ENCODE measurements at regions not wholly inside any gene's neighbourhood (a gene's known extent, or its start where the extent isn't known, plus 50 kb on each side); places are given as distances from the start of the nearest gene placed in this dataset.

DNA sequence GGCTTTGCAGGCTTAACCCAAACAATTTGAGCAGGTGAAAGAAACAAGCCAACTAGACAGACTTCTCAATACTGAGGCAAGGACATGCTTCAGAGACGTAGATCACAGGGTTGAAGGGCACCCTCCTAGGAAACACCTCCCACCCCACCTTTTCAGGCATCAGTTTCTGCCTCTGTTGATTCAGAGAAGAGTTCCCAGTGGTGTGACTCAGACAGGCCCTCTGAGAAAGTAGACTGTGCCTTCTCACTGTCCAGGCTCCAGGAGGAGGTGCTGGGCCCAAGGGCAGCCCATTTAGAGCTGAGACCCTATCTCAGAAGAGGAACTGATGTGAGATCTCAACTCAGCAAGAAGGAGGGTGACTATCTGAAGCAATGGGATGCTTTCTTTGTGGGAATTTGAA is 108.1 kb downstream of the FAM50B start:
- Histone ChIP-seq H3K27me3 (replicated peaks in 1 of 7) (peaks cover 0 to 5% (median 0%) of the 10 kb centered on the region in 7 donors), H3K4me1 (no peaks in the 10 kb centered on the region), H3K9me3 (peaks cover 0 to 17% (median 13%) of the 10 kb centered on the region in 8 donors), H3K4me3 (no peak overlapping the region), H3K27ac (no peak overlapping the region), H3K36me3 (no peaks in the 10 kb centered on the region)
- intact Hi-C loops (cut with DNase I; ENCODE audit: low total_unique reads): no loop called here
- 0 to 100% (median 89%) methylated on average over 1 of the region's 1 CpG for WGBS, 5 donors
- TF ChIP-seq CTCF (IDR thresholded peaks at IDR 0.05 in 8 of 11, conservative IDR thresholded peaks at IDR 0.05 in 3 of 11) (no peak), POLR2A (IDR thresholded peaks at IDR 0.05) (no peak), POLR2AphosphoS5 (IDR thresholded peaks at IDR 0.05) (no peak)
- no peak for DNase-seq

DNA sequence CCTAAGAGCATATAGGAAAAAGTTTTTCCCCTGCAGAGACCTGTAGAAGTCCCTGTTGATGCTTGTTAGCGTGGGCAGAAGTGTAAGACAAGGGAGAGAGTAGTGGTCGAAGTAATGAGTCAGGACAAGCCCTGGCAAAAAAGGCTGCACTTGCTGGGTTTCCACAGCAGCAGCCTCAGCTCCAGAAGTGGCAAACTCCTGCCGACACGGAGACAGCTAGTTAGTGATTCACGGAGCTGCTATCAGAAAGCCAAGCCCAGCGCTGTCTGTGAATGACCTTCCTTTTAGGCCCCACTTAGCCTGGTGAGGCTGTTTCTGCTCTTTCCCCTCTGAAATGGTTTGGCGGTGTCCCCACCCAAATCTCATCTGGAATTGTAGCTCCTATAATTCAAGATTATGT is 109.1 kb downstream of the FAM50B start:
- H3K9me3 ChIP-seq: peaks cover 0 to 17% (median 13%) of the 10 kb centered on the region in 8 donors
- TF ChIP-seq POLR2AphosphoS5 (IDR thresholded peaks at IDR 0.05) (no peak), POLR2A (IDR thresholded peaks at IDR 0.05) (no peak), CTCF (IDR thresholded peaks at IDR 0.05 in 8 of 11, conservative IDR thresholded peaks at IDR 0.05 in 3 of 11) (no peak)
- H3K36me3 ChIP-seq: no peaks in the 10 kb centered on the region
- no peak overlapping the region for H3K4me3 ChIP-seq
- WGBS, 5 donors: 87 to 94% (median 91%) methylated on average over 7 of the region's 7 CpGs
- no peak overlapping the region for H3K27ac ChIP-seq
- intact Hi-C loops (cut with DNase I; ENCODE audit: low total_unique reads): no loop called here
- no peaks in the 10 kb centered on the region for H3K4me1 ChIP-seq
- peaks cover 0 to 5% (median 0%) of the 10 kb centered on the region in 7 donors for H3K27me3 ChIP-seq (replicated peaks in 1 of 7)
- no peak for DNase-seq

DNA sequence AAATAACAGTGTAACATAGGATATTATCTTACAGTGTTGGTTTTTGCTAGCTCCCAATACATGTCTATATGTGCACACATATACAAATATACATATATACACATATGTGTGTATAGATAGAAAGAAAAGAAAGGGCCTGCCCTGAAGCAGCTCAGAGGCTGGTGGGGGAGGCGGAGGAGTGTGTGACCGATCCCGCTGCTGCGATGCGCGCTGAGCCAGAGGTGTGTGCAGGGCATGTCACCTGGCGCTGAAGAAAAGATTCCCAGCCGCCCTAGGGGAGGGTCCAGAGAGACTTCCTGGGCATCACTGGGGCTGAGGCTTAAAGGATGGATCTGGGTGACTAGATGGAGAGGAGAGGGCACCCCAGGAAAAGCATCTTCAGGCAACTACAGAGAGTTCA is 110.2 kb downstream of the FAM50B start:
- Histone ChIP-seq H3K27me3 (replicated peaks in 1 of 7) (peaks cover 0 to 5% (median 0%) of the 10 kb centered on the region in 7 donors), H3K4me3 (no peak overlapping the region), H3K4me1 (no peaks in the 10 kb centered on the region), H3K9me3 (peaks cover 0 to 17% (median 13%) of the 10 kb centered on the region in 8 donors), H3K36me3 (no peaks in the 10 kb centered on the region), H3K27ac (no peak overlapping the region)
- 89 to 97% (median 93%) methylated on average over 8 of the region's 8 CpGs for WGBS, 5 donors
- intact Hi-C loops (cut with DNase I; ENCODE audit: low total_unique reads): no loop called here
- no peak for DNase-seq
- TF ChIP-seq CTCF (IDR thresholded peaks at IDR 0.05 in 8 of 11, conservative IDR thresholded peaks at IDR 0.05 in 3 of 11) (no peak), POLR2AphosphoS5 (IDR thresholded peaks at IDR 0.05) (no peak), POLR2A (IDR thresholded peaks at IDR 0.05) (no peak)

DNA sequence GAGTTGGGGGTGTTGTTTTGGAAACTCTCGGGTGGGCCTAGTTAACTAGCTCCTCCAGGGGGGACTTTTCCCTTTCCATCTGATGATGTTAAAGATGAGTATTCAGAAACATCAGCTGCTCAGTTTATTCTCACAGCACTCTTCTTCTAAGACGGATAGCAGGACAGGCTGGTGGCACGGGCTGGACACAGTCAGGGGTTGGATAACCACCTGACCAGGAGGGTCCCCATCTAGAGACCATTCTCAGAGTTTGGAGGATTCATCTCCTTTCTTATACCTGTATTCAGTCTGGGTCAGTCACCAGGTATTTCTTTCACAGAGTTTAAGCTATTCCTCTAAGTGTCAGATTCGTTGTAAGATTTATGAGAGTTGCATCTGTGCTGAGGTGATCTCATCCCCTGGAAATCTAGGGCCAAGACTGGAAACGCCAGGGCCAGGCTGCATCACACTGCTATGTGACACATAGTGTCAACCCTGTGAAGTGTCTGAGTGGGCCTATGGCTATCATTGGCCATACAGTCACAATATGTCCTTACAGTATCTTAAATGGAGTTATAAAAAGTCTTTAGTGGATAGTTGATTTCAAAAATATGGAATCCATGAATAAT is 111.7 kb downstream of the FAM50B start:
- peaks cover 0 to 17% (median 13%) of the 10 kb centered on the region in 8 donors for H3K9me3 ChIP-seq
- intact Hi-C loops (cut with DNase I; ENCODE audit: low total_unique reads): no loop called here
- 80 to 94% (median 84%) methylated on average over 5 of the region's 5 CpGs for WGBS, 5 donors
- TF ChIP-seq CTCF (IDR thresholded peaks at IDR 0.05 in 8 of 11, conservative IDR thresholded peaks at IDR 0.05 in 3 of 11) (no peak), POLR2AphosphoS5 (IDR thresholded peaks at IDR 0.05) (no peak)
- H3K27me3 ChIP-seq (replicated peaks in 1 of 7): peaks cover 0 to 5% (median 0%) of the 10 kb centered on the region in 7 donors
- no peaks in the 10 kb centered on the region for H3K4me1 ChIP-seq
- DNase-seq: no peak
- no peak overlapping the region for H3K4me3 ChIP-seq
- no peaks in the 10 kb centered on the region for H3K36me3 ChIP-seq
- H3K27ac ChIP-seq: no peak overlapping the region
